Loucy (cell line): ENCODE measurements at regions not wholly inside any gene's neighbourhood (a gene's known extent, or its start where the extent isn't known, plus 50 kb on each side); places are given as distances from the start of the nearest gene placed in this dataset.

Experiments
- H2AFZ ChIP-seq: fragments of 200-600 bp; sonication (generic); 2 replicates; pipeline ENCODE4 v1.6.0; 2016; ENCODE audit warnings: antibody characterized with exemption, mild to moderate bottlenecking, low read length, moderate library complexity
- H3F3A ChIP-seq: fragments of 200-600 bp; 2 replicates; pipeline ENCODE4 v1.6.0; 2016; ENCODE audit warnings: antibody characterized with exemption, low read depth, mild to moderate bottlenecking
- H3K27me3 ChIP-seq: fragments of 200-600 bp; sonication (generic); 2 replicates; pipeline ENCODE4 v1.6.1; 2014; ENCODE audit warnings: low read length, mild to moderate bottlenecking; ENCODE audit not compliant: insufficient read depth, poor library complexity, severe bottlenecking
- H3K36me3 ChIP-seq: fragments of 200-600 bp; sonication (generic); 2 replicates; pipeline ENCODE4 v1.6.1; 2016; ENCODE audit warnings: low read length; ENCODE audit not compliant: insufficient read depth
- H3K4me1 ChIP-seq: fragments of 200-600 bp; sonication (generic); 2 replicates; pipeline ENCODE4 v1.5.1; 2014; ENCODE audit warnings: low read length, mild to moderate bottlenecking; ENCODE audit not compliant: insufficient read depth, poor library complexity, severe bottlenecking
- H3K4me2 ChIP-seq: fragments of 200-600 bp; sonication (generic); 2 replicates; pipeline ENCODE4 v1.6.0; 2014; ENCODE audit warnings: antibody characterized with exemption, low read length, low read depth, mild to moderate bottlenecking; ENCODE audit not compliant: poor library complexity, severe bottlenecking
- H3K4me3 ChIP-seq: fragments of 200-600 bp; sonication (generic); 2 replicates; pipeline ENCODE4 v1.5.1; 2014; ENCODE audit warnings: low read length, mild to moderate bottlenecking, mixed read lengths; ENCODE audit not compliant: poor library complexity, severe bottlenecking
- H3K79me2 ChIP-seq: fragments of 200-600 bp; sonication (generic); 2 replicates; pipeline ENCODE4 v1.6.1; 2014; ENCODE audit warnings: low read length; ENCODE audit not compliant: insufficient read depth
- H3K9ac ChIP-seq: fragments of 200-600 bp; sonication (generic); 2 replicates; pipeline ENCODE4 v1.6.0; 2014; ENCODE audit warnings: mild to moderate bottlenecking, low read depth, low read length, moderate library complexity; ENCODE audit not compliant: poor library complexity, severe bottlenecking
- H3K9me2 ChIP-seq: fragments of 200-600 bp; sonication (generic); replicated peaks from 2 replicates; pipeline ENCODE4 v1.6.1; 2016; ENCODE audit warnings: low read depth, low read length, mixed read lengths
- H3K9me3 ChIP-seq: fragments of 200-600 bp; sonication (generic); 2 replicates; pipeline ENCODE4 v1.6.1; 2014; ENCODE audit warnings: mild to moderate bottlenecking, antibody characterized with exemption, low read length, low read depth; ENCODE audit not compliant: insufficient read depth
- H4K20me1 ChIP-seq: fragments of 200-600 bp; sonication (generic); 2 replicates; pipeline ENCODE4 v1.6.0; 2014; ENCODE audit warnings: antibody characterized with exemption, low read length, mild to moderate bottlenecking; ENCODE audit not compliant: insufficient read depth, poor library complexity, severe bottlenecking
- EZH2phosphoT487 ChIP-seq: fragments of 200-600 bp; IDR thresholded peaks from 2 replicates; pipeline ENCODE4 v1.6.1; 2018; ENCODE audit warnings: antibody characterized with exemption, mild to moderate bottlenecking, moderate library complexity, borderline replicate concordance
- TF ChIP-seq, protein P1 (sequence below): fragments of 200-600 bp; sonication (generic); conservative IDR thresholded peaks from 2 replicates; pipeline ENCODE4 v1.5.1; 2014; ENCODE audit warnings: mild to moderate bottlenecking, antibody characterized with exemption, low read length

DNA sequence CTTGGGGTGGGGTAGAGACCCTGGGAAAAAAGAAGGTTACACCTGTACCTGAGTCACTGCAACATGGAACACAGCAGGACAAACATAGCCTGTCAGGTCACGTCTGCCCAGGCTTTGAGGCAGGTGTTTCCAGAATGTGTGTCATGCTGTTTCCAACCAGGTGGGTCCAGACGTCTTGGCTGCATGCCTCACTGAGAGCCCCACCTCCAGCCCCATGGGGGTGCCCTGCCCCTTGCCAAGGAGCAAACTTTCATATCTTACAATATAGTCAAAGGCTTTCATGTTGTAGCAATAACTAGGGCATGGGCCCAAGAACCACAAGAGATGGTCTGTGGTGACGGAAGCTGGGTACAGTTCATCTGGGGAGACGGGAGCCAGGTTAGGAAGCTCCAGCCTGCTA lies 499.7 kb downstream of the BCL11A start:
- H3K36me3 ChIP-seq, result no peaks in the 10 kb centered on the region
- no peaks in the 10 kb centered on the region for H3K9me3 ChIP-seq
- H3K9me2 ChIP-seq, result no peaks in the 10 kb centered on the region
- H3K79me2 ChIP-seq, result no peaks in the 10 kb centered on the region
- no peaks in the 10 kb centered on the region for H3F3A ChIP-seq
- no peak overlapping the region for H3K4me3 ChIP-seq
- no peak overlapping the region for H2AFZ ChIP-seq
- no peak overlapping the region for H3K9ac ChIP-seq
- no peaks in the 10 kb centered on the region for H3K4me1 ChIP-seq
- no peaks in the 10 kb centered on the region for H4K20me1 ChIP-seq
- no peaks in the 10 kb centered on the region for H3K27me3 ChIP-seq
- no peak for TF ChIP-seq EZH2phosphoT487
- TF ChIP-seq, protein P1, sequence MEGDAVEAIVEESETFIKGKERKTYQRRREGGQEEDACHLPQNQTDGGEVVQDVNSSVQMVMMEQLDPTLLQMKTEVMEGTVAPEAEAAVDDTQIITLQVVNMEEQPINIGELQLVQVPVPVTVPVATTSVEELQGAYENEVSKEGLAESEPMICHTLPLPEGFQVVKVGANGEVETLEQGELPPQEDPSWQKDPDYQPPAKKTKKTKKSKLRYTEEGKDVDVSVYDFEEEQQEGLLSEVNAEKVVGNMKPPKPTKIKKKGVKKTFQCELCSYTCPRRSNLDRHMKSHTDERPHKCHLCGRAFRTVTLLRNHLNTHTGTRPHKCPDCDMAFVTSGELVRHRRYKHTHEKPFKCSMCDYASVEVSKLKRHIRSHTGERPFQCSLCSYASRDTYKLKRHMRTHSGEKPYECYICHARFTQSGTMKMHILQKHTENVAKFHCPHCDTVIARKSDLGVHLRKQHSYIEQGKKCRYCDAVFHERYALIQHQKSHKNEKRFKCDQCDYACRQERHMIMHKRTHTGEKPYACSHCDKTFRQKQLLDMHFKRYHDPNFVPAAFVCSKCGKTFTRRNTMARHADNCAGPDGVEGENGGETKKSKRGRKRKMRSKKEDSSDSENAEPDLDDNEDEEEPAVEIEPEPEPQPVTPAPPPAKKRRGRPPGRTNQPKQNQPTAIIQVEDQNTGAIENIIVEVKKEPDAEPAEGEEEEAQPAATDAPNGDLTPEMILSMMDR, result no peak
- H3K4me2 ChIP-seq, result no peak overlapping the region

DNA sequence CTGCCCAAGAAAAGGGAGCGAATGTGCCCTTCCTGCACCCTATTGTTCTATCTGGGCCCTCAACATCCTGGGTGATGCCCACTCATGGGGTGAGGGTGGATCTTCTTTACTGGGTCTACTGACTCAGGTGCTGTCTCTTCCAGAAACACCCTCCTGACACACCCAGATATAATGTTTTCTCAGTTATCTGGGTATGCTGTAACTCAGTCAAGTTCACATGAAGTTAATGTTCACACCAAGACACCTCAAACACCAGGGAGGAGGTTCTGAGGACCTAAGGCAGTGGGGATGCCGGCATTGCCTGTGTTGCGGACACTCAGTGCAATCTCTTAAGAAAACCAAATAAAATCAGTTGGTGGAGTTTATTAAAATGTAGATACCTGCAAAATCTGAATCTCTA lies 500.9 kb downstream of the BCL11A start:
- Histone ChIP-seq H4K20me1 (no peaks in the 10 kb centered on the region), H3K9ac (no peak overlapping the region)

DNA sequence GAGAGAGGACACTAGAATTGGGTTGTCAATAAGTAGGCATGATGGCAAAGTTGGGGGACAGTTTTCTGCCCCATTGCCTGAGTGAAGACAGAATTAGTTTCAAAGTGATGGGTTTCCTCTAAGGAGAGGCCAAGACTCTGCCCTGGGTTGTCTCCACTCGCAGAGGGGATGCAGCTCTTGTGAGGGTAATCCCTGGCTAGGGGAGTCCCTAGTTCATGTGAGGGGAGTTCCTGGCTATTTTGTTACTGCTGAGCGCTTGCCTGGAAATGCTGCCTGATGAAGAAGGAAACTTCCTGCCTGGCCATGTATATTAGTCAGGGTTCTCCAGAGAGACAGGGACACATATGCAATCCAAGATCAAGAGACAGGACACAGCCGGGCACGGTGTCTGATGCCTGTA lies 501.5 kb downstream of the BCL11A start:
- Histone ChIP-seq H3K79me2 (no peaks in the 10 kb centered on the region), H3K4me1 (no peaks in the 10 kb centered on the region), H3K9me3 (no peaks in the 10 kb centered on the region), H3K4me3 (no peak overlapping the region), H4K20me1 (no peaks in the 10 kb centered on the region), H3K27me3 (no peaks in the 10 kb centered on the region), H3K36me3 (no peaks in the 10 kb centered on the region), H2AFZ (no peak overlapping the region), H3K4me2 (no peak overlapping the region), H3K9me2 (no peaks in the 10 kb centered on the region), H3F3A (no peaks in the 10 kb centered on the region), H3K9ac (no peak overlapping the region)
- no peak for TF ChIP-seq EZH2phosphoT487
- TF ChIP-seq, protein P1, result no peak

More for the DNA sequence above, 500.9 kb downstream of the BCL11A start:
- H3K79me2 ChIP-seq, result no peaks in the 10 kb centered on the region
- H2AFZ ChIP-seq, result no peak overlapping the region
- H3K9me2 ChIP-seq, result no peaks in the 10 kb centered on the region
- H3K36me3 ChIP-seq, result no peaks in the 10 kb centered on the region
- no peaks in the 10 kb centered on the region for H3K27me3 ChIP-seq
- H3K9me3 ChIP-seq, result no peaks in the 10 kb centered on the region
- no peak overlapping the region for H3K4me3 ChIP-seq
- TF ChIP-seq, protein P1, result no peak
- H3F3A ChIP-seq, result no peaks in the 10 kb centered on the region
- no peak overlapping the region for H3K4me2 ChIP-seq
- H3K4me1 ChIP-seq, result no peaks in the 10 kb centered on the region
